ENCODE measurements at regions not wholly inside any gene's neighbourhood (a gene's known extent, or its start where the extent isn't known, plus 50 kb on each side); places are given as distances from the start of the nearest gene placed in this dataset.

DNA sequence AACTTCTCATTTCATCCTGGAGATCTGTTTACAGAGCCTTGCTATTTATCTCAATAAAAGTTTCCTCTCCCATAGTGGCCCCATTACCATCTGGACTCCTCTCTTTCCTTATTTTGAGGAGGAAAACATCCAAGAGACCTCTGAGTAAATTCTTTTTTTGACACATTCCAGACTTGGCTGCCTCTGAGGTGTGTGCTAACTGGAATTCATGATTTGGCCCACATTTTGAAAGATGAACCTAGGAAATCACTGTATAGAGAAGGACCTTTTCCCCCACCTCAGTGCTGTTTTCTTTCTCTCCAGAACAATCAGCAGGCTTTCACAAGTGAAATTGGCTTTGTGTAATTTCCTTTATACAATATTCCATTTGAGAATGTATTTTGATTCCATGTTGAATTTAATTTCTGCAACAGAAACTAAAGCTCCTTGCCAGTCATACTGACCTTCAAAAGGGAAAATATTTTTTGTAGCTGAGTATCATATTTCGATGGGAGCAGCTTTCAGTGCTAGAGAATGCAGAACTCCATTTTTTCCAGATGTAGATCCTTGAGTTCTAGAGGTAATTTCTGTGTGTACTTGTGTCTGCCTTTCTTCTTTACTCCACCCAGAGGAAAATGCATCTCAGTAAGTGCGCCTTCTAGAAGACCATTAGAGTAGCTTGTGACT, 244.9 kb upstream of the RGS6 start (continued):
- TF ChIP-seq RFX5 (IDR thresholded peaks at IDR 0.05; ENCODE audit: low read depth, low read length) (no peak), CHD1 (IDR thresholded peaks at IDR 0.05; ENCODE audit: low read depth, low read length) (no peak)

- H3K27me3 ChIP-seq (ENCODE audit: control insufficient read depth, insufficient read depth, low read length) = no peaks in the 10 kb centered on the region
- H2AK5ac ChIP-seq (ENCODE audit: low read depth, low read length) = peak overlapping the region; percentile 56; the same call in 1 of the 2 replicates
- no peak overlapping the region for H3K56ac ChIP-seq (ENCODE audit: extremely low read depth, insufficient read depth, low read length)
- H3K23ac ChIP-seq (ENCODE audit: low read depth, low read length) = no peak overlapping the region
- peak overlapping the region; percentile 39; the same call in 1 of the 2 replicates for H3K4me2 ChIP-seq (ENCODE audit: low read depth, low read length)
- no peak overlapping the region for H4K5ac ChIP-seq (ENCODE audit: low read depth, low read length)
- TF ChIP-seq MAFK (IDR thresholded peaks at IDR 0.05; ENCODE audit: low read depth, low read length) (no peak), CTCF (conservative IDR thresholded peaks at IDR 0.05; ENCODE audit: low read depth, low read length) (no peak), RFX5 (IDR thresholded peaks at IDR 0.05; ENCODE audit: low read depth, low read length) (no peak), BHLHE40 (IDR thresholded peaks at IDR 0.05; ENCODE audit: low read depth, low read length) (no peak), RAD21 (IDR thresholded peaks at IDR 0.05; ENCODE audit: low read length) (no peak), CEBPB (IDR thresholded peaks at IDR 0.05; ENCODE audit: low read depth, low read length) (peak; percentile 49), CHD1 (IDR thresholded peaks at IDR 0.05; ENCODE audit: low read depth, low read length) (no peak)
- ChIA-PET CTCF (no interaction called here), POLR2A (ENCODE audit: unreplicated experiment) (no interaction called here)
- BruUV-seq (replicated peaks) = no TSS peak
- no peak overlapping the region for H3K27ac ChIP-seq (ENCODE audit: insufficient read depth, low read length)
- H3K14ac ChIP-seq (replicated peaks; ENCODE audit: low read depth, low read length) = 0 out of 2 replicates have a peak overlapping the region, but pooled peaks have one; percentile 42
- H3K4ac ChIP-seq (ENCODE audit: low read depth, low read length) = peak overlapping the region; percentile 48; the same call in 1 of the 2 replicates
- no peak overlapping the region for H3K4me3 ChIP-seq (ENCODE audit: insufficient read depth, low read depth, low read length)
- H4K8ac ChIP-seq (ENCODE audit: low read depth in 2 of 2, low read length in 2 of 2) = peak overlapping the region in 1 of 2 experiments; percentile 54; a peak in 1 of 4 replicates
- H4K91ac ChIP-seq (ENCODE audit: insufficient read depth, low read depth, low read length) = no peak overlapping the region; the same call in 1 of the 2 replicates
- in situ Hi-C loops (cut with MboI; ENCODE audit: low sequenced_read_pairs) = no loop called here
- peaks cover 14 to 19% of the 10 kb centered on the region in 2 experiments; a peak in 3 of 4 replicates for H3K79me1 ChIP-seq (ENCODE audit: low read depth in 1 of 2, low read length in 2 of 2)
- H3K9me3 ChIP-seq (ENCODE audit: control insufficient read depth, insufficient read depth, low read length) = no peaks in the 10 kb centered on the region
- no peak overlapping the region for H2AFZ ChIP-seq (replicated peaks; ENCODE audit: low read length, poor library complexity)
- no CpG with 5 or more reads among the region's 4 CpGs for WGBS, 2 experiments (ENCODE audit: extremely low coverage in 2 of 2, insufficient read length in 1 of 2)
- H2BK120ac ChIP-seq (ENCODE audit: low read depth, low read length) = peak overlapping the region; percentile 53; the same call in 1 of the 2 replicates
- no peak overlapping the region for H3K9ac ChIP-seq (ENCODE audit: low read depth, low read length)
- DNase-seq = peak; percentile 27
- peak overlapping the region; percentile 81 for H2BK20ac ChIP-seq (ENCODE audit: low read depth, low read length)
- H4K20me1 ChIP-seq (ENCODE audit: insufficient read depth, low read length) = no peaks in the 10 kb centered on the region
- intact Hi-C loops (cut with micrococcal nuclease) = no loop called here
- no peak overlapping the region for H2BK15ac ChIP-seq (ENCODE audit: low read depth, low read length)
- peaks cover 17% of the 10 kb centered on the region for H3K36me3 ChIP-seq (ENCODE audit: control insufficient read depth, insufficient read depth, low read length)
- dilution Hi-C loops (cut with HindIII; ENCODE audit: low sequenced_read_pairs, unreplicated experiment) = no loop called here
- H3K4me1 ChIP-seq (ENCODE audit: control insufficient read depth, insufficient read depth, low read length) = peaks cover 17% of the 10 kb centered on the region
- H3K9me1 ChIP-seq (ENCODE audit: insufficient read depth, low read length) = peaks cover 13% of the 10 kb centered on the region; the same call in 1 of the 2 replicates
- H3K18ac ChIP-seq (ENCODE audit: low read depth, low read length) = peak overlapping the region; percentile 51; the same call in 1 of the 2 replicates
- ATAC-seq (ENCODE audit: low read depth) = peak; percentile 33; the same call in 1 of the 2 replicates
- no peak overlapping the region for H2AK9ac ChIP-seq (replicated peaks; ENCODE audit: low read depth, low read length, poor library complexity)
- H2BK5ac ChIP-seq (ENCODE audit: low read depth, low read length, poor library complexity, severe bottlenecking) = peak overlapping the region; percentile 62
Measured at GRCh38 chr14:71688576-71688975, 243.7 kb upstream of the RGS6 start.
